Uterus (tissue), 3 donors: ENCODE measurements at regions not wholly inside any gene's neighbourhood (a gene's known extent, or its start where the extent isn't known, plus 50 kb on each side); places are given as distances from the start of the nearest gene placed in this dataset.

Experiments
- DNase-seq, 2 donors: peaks; one replicate each; pipeline ENCODE4 v3.0.0-alpha.2; 2019 to 2020
- H3K27ac ChIP-seq, 2 donors: fragments of 200-600 bp; sonication (generic); 1 replicate in 1 of 2; 2 replicates in 1 of 2; pipeline ENCODE4 v1.5.1; 2016 to 2018
- H3K27me3 ChIP-seq, 2 donors: fragments of 200-600 bp; sonication (generic); one replicate each; pipeline ENCODE4 v1.5.1; 2018 to 2019; ENCODE audit warnings: control low read depth in 1 of 2
- H3K36me3 ChIP-seq, 2 donors: fragments of 200-600 bp; sonication (generic); one replicate each; pipeline ENCODE4 v1.5.1; 2019; ENCODE audit warnings: control low read depth in 1 of 2
- H3K4me1 ChIP-seq, 2 donors: fragments of 200-600 bp; sonication (generic); one replicate each; pipeline ENCODE4 v1.5.1; 2018 to 2019; ENCODE audit warnings: control low read depth in 1 of 2
- H3K4me3 ChIP-seq, 2 donors: fragments of 200-600 bp; sonication (generic); 1 replicate in 1 of 2; 2 replicates in 1 of 2; pipeline ENCODE4 v1.5.1; 2018 to 2019; ENCODE audit warnings: mild to moderate bottlenecking in 1 of 2
- H3K9me3 ChIP-seq, 2 donors: fragments of 200-600 bp; sonication (generic); one replicate each; pipeline ENCODE4 v1.5.1; 2019; ENCODE audit warnings: control low read depth in 1 of 2
- POLR2A ChIP-seq, 2 donors: fragments of 450-650 bp; IDR thresholded peaks; one replicate each; pipeline ENCODE4 v1.6.1; 2016; ENCODE audit warnings: antibody characterized with exemption in 2 of 2, mild to moderate bottlenecking in 1 of 2, moderate library complexity in 1 of 2
- intact Hi-C: fragments of 100-400 bp; cut with DNase I; formaldehyde crosslinking; loops from one replicate; pipeline ENCODE4 v1.15.1; 2023; ENCODE audit warnings: low total_unique reads
- TF ChIP-seq, protein P1 (sequence below), 4 experiments: fragments of 200-600 bp in 2 of 4; fragments of 450-650 bp in 2 of 4; sonication (generic) in 2 of 4; IDR thresholded peaks; one replicate each; pipeline ENCODE4 v1.5.1; 2016 to 2019; ENCODE audit warnings: antibody characterized with exemption in 4 of 4, mild to moderate bottlenecking in 2 of 4, moderate library complexity in 1 of 4
- donor health status: DM: yes; HTN: yes; CAD: no.

DNA sequence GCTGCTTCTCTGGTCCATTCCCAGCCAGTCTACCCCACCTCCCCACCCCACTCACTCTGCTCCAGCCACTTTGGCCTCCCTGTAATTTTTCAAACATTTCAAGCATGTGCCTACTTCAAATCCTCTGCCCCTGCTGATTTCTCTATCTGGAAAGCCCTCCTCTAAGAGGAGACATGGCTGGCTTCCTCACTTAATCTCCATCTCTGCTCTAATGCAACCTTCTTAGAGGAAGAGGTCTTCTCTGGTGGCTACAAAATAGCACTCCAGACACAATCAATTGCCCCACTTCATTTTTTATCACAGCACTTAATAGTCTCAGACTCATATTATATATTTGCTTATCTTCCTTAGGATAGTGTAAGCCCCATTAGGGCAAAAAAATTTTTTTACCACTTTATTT is 161.1 kb upstream of the SLC39A10 start:
- intact Hi-C loops, result no loop called here
- no peak for TF ChIP-seq POLR2A (IDR thresholded peaks at IDR 0.05)
- TF ChIP-seq, protein P1, sequence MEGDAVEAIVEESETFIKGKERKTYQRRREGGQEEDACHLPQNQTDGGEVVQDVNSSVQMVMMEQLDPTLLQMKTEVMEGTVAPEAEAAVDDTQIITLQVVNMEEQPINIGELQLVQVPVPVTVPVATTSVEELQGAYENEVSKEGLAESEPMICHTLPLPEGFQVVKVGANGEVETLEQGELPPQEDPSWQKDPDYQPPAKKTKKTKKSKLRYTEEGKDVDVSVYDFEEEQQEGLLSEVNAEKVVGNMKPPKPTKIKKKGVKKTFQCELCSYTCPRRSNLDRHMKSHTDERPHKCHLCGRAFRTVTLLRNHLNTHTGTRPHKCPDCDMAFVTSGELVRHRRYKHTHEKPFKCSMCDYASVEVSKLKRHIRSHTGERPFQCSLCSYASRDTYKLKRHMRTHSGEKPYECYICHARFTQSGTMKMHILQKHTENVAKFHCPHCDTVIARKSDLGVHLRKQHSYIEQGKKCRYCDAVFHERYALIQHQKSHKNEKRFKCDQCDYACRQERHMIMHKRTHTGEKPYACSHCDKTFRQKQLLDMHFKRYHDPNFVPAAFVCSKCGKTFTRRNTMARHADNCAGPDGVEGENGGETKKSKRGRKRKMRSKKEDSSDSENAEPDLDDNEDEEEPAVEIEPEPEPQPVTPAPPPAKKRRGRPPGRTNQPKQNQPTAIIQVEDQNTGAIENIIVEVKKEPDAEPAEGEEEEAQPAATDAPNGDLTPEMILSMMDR (IDR thresholded peaks at IDR 0.05), result no peak
- no peaks in the 10 kb centered on the region for H3K4me1 ChIP-seq
- H3K9me3 ChIP-seq, result no peaks in the 10 kb centered on the region
- no peaks in the 10 kb centered on the region for H3K36me3 ChIP-seq
- H3K27ac ChIP-seq, result no peak overlapping the region
- H3K4me3 ChIP-seq, result no peak overlapping the region
- H3K27me3 ChIP-seq, result no peaks in the 10 kb centered on the region
- no peak for DNase-seq

DNA sequence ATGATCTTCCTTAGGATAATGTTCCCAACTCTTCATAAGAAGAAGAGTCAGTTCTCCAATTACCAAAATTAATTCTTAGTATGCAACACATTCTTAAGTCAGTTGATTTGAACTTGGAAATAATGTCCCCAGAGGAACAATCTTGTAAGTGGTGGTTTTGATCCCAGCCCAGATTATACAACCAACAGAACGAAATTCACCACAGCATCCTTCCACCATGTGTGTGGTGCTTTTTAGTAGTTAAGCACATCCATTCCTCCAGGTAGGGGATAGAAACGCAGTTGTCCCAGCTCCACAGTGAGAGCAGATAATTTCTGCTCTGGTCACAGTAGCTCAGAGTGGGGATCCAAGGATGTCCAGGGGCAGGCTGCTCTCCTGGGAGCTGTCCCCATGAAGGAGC is 161.7 kb upstream of the SLC39A10 start:
- Histone ChIP-seq H3K27me3 (no peaks in the 10 kb centered on the region), H3K27ac (no peak overlapping the region), H3K9me3 (no peaks in the 10 kb centered on the region), H3K36me3 (no peaks in the 10 kb centered on the region), H3K4me3 (no peak overlapping the region), H3K4me1 (no peaks in the 10 kb centered on the region)
- intact Hi-C loops, result no loop called here
- TF ChIP-seq POLR2A (IDR thresholded peaks at IDR 0.05), result no peak
- TF ChIP-seq, protein P1 (IDR thresholded peaks at IDR 0.05), result no peak
- DNase-seq, result no peak

DNA sequence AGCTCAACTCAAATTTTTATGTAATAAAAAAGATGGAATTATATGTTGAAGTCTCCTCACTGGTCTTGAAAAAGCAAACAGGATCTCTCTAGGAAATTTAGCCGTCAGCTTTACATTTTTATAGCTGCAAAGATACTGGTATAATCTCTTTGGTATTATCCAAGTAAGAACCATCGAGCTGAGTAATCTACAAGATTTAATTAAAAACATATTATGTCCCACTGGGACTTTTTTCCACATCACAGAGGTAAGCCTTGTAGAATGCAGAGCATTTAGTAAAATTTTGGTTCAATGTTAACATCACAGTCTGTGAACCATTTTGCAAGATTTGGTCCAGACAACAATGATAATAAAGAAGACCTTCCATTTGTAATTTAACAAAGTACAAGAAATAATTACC is 162.6 kb upstream of the SLC39A10 start:
- H3K36me3 ChIP-seq, result no peaks in the 10 kb centered on the region
- H3K4me1 ChIP-seq, result no peaks in the 10 kb centered on the region
- H3K9me3 ChIP-seq, result no peaks in the 10 kb centered on the region
- intact Hi-C loops, result no loop called here
- H3K27ac ChIP-seq, result no peak overlapping the region
- DNase-seq, result no peak
- no peak for TF ChIP-seq POLR2A (IDR thresholded peaks at IDR 0.05)
- TF ChIP-seq, protein P1 (IDR thresholded peaks at IDR 0.05), result no peak
- no peak overlapping the region for H3K4me3 ChIP-seq
- H3K27me3 ChIP-seq, result no peaks in the 10 kb centered on the region

DNA sequence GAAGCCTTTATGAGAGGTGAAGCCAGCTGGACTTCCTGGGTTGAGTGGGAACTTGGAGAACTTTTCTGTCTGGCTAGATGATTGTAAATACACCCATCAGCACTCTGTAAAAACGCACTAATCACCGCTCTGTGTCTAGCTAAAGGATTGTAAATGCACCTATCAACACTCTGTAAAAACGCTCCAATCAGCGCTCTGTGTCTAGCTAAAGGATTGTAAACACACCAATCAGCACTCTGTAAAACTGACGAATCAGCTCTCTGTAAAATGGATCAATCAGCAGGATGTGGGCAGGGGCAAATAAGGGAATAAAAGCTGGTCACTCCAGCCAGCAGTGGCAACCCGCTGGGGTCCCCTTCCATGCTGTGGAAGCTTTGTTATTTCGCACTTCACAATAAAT is 163.6 kb upstream of the SLC39A10 start:
- no peaks in the 10 kb centered on the region for H3K9me3 ChIP-seq
- H3K27me3 ChIP-seq, result no peaks in the 10 kb centered on the region
- TF ChIP-seq, protein P1 (IDR thresholded peaks at IDR 0.05), result no peak
- TF ChIP-seq POLR2A (IDR thresholded peaks at IDR 0.05), result no peak
- no peak overlapping the region for H3K27ac ChIP-seq
- no peak overlapping the region for H3K4me3 ChIP-seq
- intact Hi-C loops, result no loop called here
- no peak for DNase-seq
- no peaks in the 10 kb centered on the region for H3K36me3 ChIP-seq
- no peaks in the 10 kb centered on the region for H3K4me1 ChIP-seq

DNA sequence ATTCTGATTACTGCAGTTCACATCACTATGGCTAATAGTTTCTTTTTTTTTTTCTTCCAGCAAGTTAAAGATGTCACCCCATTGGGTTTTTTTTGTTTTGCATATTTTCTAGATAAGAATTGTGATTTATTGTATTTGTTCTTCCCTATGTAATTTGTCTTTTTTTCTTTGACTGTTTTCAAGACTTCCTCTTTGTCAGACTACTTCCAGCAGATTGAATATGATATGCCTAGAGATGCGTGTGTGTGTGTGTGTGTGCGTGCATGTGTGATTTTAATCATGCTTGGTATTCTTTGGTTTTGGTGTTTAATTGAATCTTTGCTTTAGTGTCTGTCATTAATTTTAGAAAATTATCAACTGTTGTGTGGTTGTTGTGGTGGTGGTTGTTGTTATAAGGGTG is 166.7 kb upstream of the SLC39A10 start:
- H3K4me1 ChIP-seq, result no peaks in the 10 kb centered on the region
- no peak for DNase-seq
- H3K36me3 ChIP-seq, result no peaks in the 10 kb centered on the region
- no peak overlapping the region for H3K4me3 ChIP-seq
- H3K9me3 ChIP-seq, result no peaks in the 10 kb centered on the region
- no peak overlapping the region for H3K27ac ChIP-seq
- TF ChIP-seq, protein P1 (IDR thresholded peaks at IDR 0.05), result no peak
- no peak for TF ChIP-seq POLR2A (IDR thresholded peaks at IDR 0.05)
- intact Hi-C loops, result no loop called here
- H3K27me3 ChIP-seq, result no peaks in the 10 kb centered on the region
